Endothelial cell (in vitro differentiated cells): ENCODE measurements at regions not wholly inside any gene's neighbourhood (a gene's known extent, or its start where the extent isn't known, plus 50 kb on each side); places are given as distances from the start of the nearest gene placed in this dataset.
"Not testable (repeated sequence)": the region's sequence is repeated elsewhere in the genome, so short reads cannot be mapped to it uniquely, and the experiment has no call there.

Experiments
- DNase-seq: peaks from one replicate; pipeline ENCODE4 v3.0.0; 2021; ENCODE audit warnings: low spot score
- H3K27ac Mint-ChIP-seq: one replicate; pipeline ENCODE4 v1.8.0; 2021; ENCODE audit warnings: mixed read lengths, inconsistent platforms; ENCODE audit not compliant: unreplicated experiment
- H3K27me3 Mint-ChIP-seq: one replicate; pipeline ENCODE4 v1.8.0; 2021; ENCODE audit warnings: mild to moderate bottlenecking, moderate library complexity, mixed read lengths, inconsistent platforms; ENCODE audit not compliant: unreplicated experiment
- H3K36me3 Mint-ChIP-seq: one replicate; pipeline ENCODE4 v1.8.0; 2021; ENCODE audit warnings: mild to moderate bottlenecking, low read depth, mixed read lengths, inconsistent platforms; ENCODE audit not compliant: unreplicated experiment
- H3K4me1 Mint-ChIP-seq: one replicate; pipeline ENCODE4 v1.8.0; 2021; ENCODE audit warnings: mild to moderate bottlenecking, mixed read lengths, inconsistent platforms; ENCODE audit not compliant: unreplicated experiment
- H3K4me3 Mint-ChIP-seq: one replicate; pipeline ENCODE4 v1.8.0; 2021; ENCODE audit warnings: mild to moderate bottlenecking, mixed read lengths, inconsistent platforms; ENCODE audit not compliant: unreplicated experiment
- H3K9me3 Mint-ChIP-seq: one replicate; pipeline ENCODE4 v1.8.0; 2021; ENCODE audit warnings: mixed read lengths, inconsistent platforms; ENCODE audit not compliant: unreplicated experiment
- CTCF ChIP-seq: fragments of 200-600 bp; sonication (generic); IDR thresholded peaks from one replicate; pipeline ENCODE4 v1.5.0; 2021; ENCODE audit warnings: antibody characterized with exemption; ENCODE audit not compliant: unreplicated experiment

DNA sequence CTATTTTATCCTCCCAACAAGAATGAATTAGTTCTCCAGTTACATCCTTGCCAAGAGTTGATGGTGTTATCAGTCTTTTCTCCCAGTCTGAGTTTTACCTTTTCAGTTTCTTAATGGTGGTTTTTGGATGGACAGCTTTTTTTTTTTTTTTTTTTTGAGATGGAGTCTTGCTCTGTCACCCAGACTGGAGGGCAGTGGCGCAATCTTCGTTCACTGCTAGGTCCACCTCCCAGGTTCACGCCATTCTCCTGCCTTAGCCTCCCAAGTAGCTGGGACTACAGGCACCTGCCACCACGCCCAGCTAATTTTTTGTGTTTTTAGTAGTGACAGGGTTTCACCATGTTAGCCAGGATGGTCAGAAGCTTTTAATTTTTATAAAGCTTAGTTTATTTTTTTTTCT is 133.0 kb downstream of the FOXD4L6 start:
- not testable (repeated sequence) for DNase-seq, H3K9me3 Mint-ChIP-seq, H3K27ac Mint-ChIP-seq, H3K27me3 Mint-ChIP-seq, H3K4me3 Mint-ChIP-seq
- peaks cover 13% of the 10 kb centered on the region for H3K4me1 Mint-ChIP-seq
- H3K36me3 Mint-ChIP-seq, result peaks cover 11% of the 10 kb centered on the region

DNA sequence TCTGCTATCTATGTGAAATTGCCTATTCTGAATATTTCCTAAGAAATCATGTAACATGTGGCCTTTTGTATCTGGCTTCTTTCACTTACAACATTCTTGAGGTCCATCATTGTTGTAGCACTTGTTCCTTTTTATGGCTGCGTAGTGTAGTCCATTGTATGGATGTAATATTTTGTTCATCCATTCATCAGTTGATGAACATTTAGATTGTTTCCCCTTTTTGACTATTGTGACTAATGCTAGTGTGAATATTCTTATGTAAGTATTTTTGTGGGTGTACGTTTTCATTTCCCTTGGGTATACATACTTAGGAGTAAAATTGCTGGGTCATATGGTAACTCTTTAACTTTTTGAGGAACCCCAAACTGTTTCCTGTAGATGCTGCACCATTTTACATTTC is 134.6 kb downstream of the FOXD4L6 start:
- H3K9me3 Mint-ChIP-seq, H3K36me3 Mint-ChIP-seq, H3K27ac Mint-ChIP-seq, H3K27me3 Mint-ChIP-seq, DNase-seq: not testable (repeated sequence)
- H3K4me1 Mint-ChIP-seq, result peaks cover 13% of the 10 kb centered on the region
- H3K4me3 Mint-ChIP-seq, result peak overlapping the region; percentile 49

DNA sequence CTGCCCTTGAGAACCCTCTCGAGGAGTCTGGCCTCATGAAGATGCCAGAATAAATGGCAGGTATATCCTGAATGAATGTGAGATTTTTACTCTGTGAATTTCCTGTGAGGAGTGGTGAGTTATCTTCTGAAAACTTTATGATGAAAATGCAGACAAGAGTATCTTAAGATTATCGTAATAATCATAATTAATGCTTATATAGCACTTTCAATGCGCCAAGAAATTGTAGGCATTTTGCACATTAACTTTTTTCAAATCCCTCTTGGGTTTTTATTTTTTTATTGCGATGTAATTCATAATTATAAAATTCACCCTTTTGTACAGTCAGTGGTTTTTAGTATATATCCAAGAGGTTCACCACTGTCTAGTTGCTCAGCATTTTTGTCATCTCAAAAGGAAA is 135.1 kb downstream of the FOXD4L6 start:
- H3K27ac Mint-ChIP-seq, H3K9me3 Mint-ChIP-seq, H3K27me3 Mint-ChIP-seq, H3K36me3 Mint-ChIP-seq, H3K4me3 Mint-ChIP-seq, DNase-seq: not testable (repeated sequence)
- peaks cover 13% of the 10 kb centered on the region for H3K4me1 Mint-ChIP-seq

DNA sequence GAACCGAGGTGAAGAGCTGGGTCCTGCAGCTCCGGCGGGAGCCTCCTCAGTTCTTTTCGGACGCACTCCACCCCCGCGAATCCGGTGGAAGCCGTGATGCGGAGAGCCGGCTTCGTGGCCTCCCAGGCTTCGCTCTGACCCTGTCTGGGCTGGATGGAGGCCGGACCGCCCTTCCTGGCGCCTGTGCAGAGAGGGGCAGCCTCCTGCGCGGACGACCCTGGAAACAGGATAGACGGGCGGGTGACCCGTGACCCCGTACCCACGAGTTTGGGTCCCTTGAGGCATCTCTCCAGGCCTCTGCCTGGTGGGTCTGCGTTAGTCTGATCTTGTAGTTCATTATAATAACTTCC is 136.0 kb downstream of the FOXD4L6 start:
- H3K27me3 Mint-ChIP-seq, H3K9me3 Mint-ChIP-seq, H3K4me3 Mint-ChIP-seq: not testable (repeated sequence)
- H3K27ac Mint-ChIP-seq, result peak overlapping the region; percentile 95
- peak; percentile 74 for DNase-seq
- peaks cover 14% of the 10 kb centered on the region for H3K36me3 Mint-ChIP-seq
- peaks cover 13% of the 10 kb centered on the region for H3K4me1 Mint-ChIP-seq

DNA sequence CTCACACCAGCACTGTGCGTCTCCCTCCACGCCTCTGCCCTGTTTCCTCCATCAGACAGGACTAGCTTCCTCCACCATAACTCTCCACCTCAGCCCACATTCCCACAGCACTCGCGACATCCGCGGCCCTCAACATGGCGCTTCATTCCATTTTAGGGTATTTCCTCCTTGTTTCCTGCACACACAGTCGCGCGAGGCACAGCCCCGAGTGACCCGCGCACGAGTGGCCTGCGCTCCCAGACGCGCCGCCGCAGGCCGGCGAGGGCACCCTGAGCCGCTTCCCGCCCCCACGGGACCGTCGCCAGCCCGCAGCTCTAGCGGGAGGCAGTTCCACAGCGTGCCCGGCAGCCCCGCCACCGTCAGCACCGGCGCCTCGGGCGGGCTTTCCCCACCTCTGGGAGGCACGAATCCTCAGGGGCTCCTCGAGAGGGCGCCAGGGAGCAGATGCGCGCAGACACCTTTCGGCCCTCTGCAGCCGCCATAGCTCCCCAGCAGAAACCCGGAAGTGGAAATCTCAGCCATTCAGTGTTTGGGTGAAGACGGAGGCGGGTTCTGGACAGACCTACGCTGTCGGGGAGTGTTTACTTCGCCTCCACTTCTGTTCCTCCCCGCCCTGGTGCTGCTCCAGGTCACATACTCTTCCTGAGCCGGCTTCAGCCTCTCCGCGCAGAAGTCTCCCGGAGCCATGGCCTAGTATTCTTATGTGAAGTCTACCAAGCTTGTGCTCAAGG is 136.6 kb downstream of the FOXD4L6 start:
- H3K36me3 Mint-ChIP-seq, result peaks cover 13% of the 10 kb centered on the region
- peak overlapping the region; percentile 95 for H3K27ac Mint-ChIP-seq
- not testable (repeated sequence) for H3K27me3 Mint-ChIP-seq, H3K4me3 Mint-ChIP-seq, H3K9me3 Mint-ChIP-seq
- peak; percentile 100 for DNase-seq
- TF ChIP-seq CTCF, result peak; percentile 82
- H3K4me1 Mint-ChIP-seq, result peaks cover 13% of the 10 kb centered on the region

DNA sequence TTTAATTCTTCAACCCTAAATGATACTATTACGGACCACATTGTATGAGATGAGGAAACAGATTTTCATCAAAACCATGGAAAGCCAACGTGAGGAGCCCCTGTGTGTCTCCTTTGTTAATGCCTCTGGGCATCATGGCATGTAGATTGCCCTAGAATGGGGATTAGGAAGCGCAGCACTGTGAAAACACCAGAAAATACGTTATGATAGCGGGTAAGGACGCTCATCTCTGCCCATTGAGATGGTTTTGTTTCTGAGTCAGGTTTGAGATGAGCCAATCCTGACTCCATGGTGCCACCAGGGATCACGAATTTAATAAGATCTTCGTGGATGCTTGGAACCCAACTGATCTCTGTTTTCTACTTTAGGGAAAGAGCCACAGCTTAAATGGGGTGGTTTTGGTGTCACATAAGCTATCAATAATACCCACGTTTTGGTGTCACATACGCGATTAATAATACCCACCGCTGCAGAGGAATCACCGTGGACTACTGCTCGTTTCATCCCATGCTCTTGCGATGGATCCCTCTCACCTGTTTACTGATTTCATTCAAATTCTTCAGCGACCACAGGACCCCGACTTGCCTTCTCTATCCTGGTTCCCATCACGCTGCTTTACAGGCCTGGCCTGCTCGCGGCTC is 137.3 kb downstream of the FOXD4L6 start:
- H3K36me3 Mint-ChIP-seq, result peaks cover 11% of the 10 kb centered on the region
- H3K9me3 Mint-ChIP-seq, H3K27me3 Mint-ChIP-seq, DNase-seq, H3K27ac Mint-ChIP-seq, H3K4me3 Mint-ChIP-seq: not testable (repeated sequence)
- peaks cover 13% of the 10 kb centered on the region for H3K4me1 Mint-ChIP-seq

DNA sequence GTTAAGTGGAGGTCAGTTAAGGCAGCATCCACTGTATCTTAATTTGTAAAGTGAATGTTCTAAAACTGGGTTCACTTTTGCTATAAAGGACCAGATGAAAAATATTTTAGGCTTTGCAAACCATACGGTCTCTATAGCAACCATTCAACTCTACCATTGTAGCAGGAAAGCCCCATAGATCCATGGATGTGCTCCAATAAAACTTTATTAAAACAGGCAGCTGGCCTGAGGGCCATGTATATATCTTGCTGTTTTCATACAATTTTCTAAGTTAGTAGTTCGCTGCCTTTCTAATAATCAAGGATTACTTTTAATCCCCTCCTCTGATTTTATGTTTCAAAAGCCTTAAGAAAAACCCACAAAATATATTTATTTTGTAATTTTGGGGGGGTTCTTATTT is 142.1 kb downstream of the FOXD4L6 start:
- not testable (repeated sequence) for H3K9me3 Mint-ChIP-seq, H3K36me3 Mint-ChIP-seq, H3K4me3 Mint-ChIP-seq, H3K4me1 Mint-ChIP-seq, H3K27me3 Mint-ChIP-seq, H3K27ac Mint-ChIP-seq, DNase-seq

GRCh38 chr9:40975351-40975750 is 153.1 kb downstream of the FOXD4L6 start:
- H3K4me1 Mint-ChIP-seq, H3K4me3 Mint-ChIP-seq, DNase-seq, H3K27ac Mint-ChIP-seq, H3K36me3 Mint-ChIP-seq, H3K27me3 Mint-ChIP-seq, H3K9me3 Mint-ChIP-seq: not testable (repeated sequence)

GRCh38 chr9:40974912-40975311 is 153.6 kb downstream of the FOXD4L6 start:
- not testable (repeated sequence) for H3K36me3 Mint-ChIP-seq, DNase-seq, H3K27ac Mint-ChIP-seq, H3K4me3 Mint-ChIP-seq, H3K27me3 Mint-ChIP-seq, H3K4me1 Mint-ChIP-seq, H3K9me3 Mint-ChIP-seq

GRCh38 chr9:40971773-40972172 is 156.7 kb downstream of the FOXD4L6 start:
- not testable (repeated sequence) for H3K9me3 Mint-ChIP-seq, H3K27me3 Mint-ChIP-seq, H3K36me3 Mint-ChIP-seq, H3K4me3 Mint-ChIP-seq, H3K27ac Mint-ChIP-seq, DNase-seq, H3K4me1 Mint-ChIP-seq
